ENCODE measurements at regions not wholly inside any gene's neighbourhood (a gene's known extent, or its start where the extent isn't known, plus 50 kb on each side); places are given as distances from the start of the nearest gene placed in this dataset.

DNA sequence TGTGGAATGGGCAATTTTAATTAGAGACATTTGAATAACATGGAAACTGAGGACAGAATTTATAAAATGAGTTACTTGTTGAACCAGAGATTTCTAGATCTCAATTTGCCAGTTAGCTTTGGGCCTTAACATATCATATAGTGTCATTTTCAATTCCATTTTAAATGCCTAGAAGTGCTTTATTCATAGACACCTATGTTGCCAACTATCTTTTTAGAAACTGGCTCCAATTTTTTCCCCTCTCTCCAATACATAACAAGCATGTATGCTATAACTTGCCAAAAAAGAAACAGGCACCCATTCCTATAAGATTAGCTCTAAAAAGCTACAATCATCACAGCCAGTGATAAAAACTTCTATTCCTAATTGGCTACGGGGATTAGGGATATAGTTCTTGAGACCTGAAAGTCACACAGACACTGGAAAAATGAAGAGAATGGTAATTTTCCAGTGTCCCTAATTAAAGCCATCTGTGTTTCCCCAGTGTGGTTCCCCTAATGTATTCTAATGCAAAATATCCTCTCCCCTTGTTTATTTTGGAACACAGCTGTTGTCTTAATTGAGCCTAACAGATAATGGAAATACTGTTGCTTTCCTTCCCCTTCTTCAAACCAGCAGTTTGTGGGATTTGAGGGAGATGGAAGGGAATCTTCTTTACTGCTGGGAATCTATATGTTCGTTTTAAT, 205.5 kb upstream of the FSHR start:
- no peak for DNase-seq
- intact Hi-C loops (cut with DNase I), result no loop called here
- no peaks in the 10 kb centered on the region for H3K9me3 ChIP-seq
- TF ChIP-seq, protein P1, sequence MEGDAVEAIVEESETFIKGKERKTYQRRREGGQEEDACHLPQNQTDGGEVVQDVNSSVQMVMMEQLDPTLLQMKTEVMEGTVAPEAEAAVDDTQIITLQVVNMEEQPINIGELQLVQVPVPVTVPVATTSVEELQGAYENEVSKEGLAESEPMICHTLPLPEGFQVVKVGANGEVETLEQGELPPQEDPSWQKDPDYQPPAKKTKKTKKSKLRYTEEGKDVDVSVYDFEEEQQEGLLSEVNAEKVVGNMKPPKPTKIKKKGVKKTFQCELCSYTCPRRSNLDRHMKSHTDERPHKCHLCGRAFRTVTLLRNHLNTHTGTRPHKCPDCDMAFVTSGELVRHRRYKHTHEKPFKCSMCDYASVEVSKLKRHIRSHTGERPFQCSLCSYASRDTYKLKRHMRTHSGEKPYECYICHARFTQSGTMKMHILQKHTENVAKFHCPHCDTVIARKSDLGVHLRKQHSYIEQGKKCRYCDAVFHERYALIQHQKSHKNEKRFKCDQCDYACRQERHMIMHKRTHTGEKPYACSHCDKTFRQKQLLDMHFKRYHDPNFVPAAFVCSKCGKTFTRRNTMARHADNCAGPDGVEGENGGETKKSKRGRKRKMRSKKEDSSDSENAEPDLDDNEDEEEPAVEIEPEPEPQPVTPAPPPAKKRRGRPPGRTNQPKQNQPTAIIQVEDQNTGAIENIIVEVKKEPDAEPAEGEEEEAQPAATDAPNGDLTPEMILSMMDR (IDR thresholded peaks at IDR 0.05), result no peak
- no peaks in the 10 kb centered on the region for H3K27me3 ChIP-seq
- no peaks in the 10 kb centered on the region for H3K36me3 ChIP-seq
- no peak for ATAC-seq
- no peak overlapping the region for H3K4me3 ChIP-seq
- no peak overlapping the region for H3K27ac ChIP-seq
- H3K4me1 ChIP-seq, result no peaks in the 10 kb centered on the region

DNA sequence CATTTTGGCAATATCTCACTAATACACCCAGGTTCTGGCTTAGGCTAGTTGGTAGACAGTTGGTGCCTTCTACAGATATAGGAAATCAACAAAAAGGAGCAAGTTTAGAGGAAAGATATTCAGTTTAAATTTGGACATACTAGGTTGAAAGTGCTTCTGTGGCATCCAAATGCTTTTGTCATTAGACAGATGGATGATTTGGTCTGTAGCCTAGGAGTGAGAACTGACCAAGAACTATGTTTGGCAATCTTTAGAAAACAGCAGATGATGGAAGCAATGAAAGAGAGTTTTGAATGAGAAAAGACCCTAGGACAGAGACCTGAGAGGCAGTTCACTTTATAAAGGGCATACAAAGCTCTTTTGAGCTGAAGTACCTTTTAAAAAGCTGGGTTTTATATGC, 201.3 kb upstream of the FSHR start:
- TF ChIP-seq, protein P1 (IDR thresholded peaks at IDR 0.05), result no peak
- Histone ChIP-seq H3K4me3 (no peak overlapping the region), H3K4me1 (no peaks in the 10 kb centered on the region), H3K27ac (no peak overlapping the region), H3K9me3 (no peaks in the 10 kb centered on the region), H3K36me3 (no peaks in the 10 kb centered on the region), H3K27me3 (no peaks in the 10 kb centered on the region)
- DNase-seq (no peak), ATAC-seq (no peak)
- intact Hi-C loops (cut with DNase I), result no loop called here

DNA sequence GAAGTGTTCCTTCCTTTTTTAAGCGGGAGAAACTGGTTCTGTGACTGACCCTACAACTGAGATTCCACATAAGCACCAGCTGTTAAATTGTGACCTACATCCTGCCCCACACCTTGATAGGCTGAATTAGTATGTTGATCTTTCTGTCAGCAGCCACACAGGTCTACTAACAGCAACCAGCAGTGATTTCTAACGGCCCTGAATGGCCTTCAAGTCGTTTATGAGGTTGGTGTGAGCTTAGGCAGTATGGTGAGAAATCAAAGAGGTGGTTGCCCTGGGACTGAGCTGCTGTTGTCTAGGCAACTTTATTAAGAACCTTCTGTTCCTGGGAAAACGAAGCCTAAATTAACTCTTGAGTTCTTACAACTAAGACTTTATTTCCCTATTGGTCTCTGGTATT, 197.2 kb upstream of the FSHR start:
- Histone ChIP-seq H3K4me3 (no peak overlapping the region), H3K27ac (no peak overlapping the region), H3K4me1 (no peaks in the 10 kb centered on the region), H3K9me3 (no peaks in the 10 kb centered on the region), H3K27me3 (no peaks in the 10 kb centered on the region), H3K36me3 (no peaks in the 10 kb centered on the region)
- TF ChIP-seq, protein P1 (IDR thresholded peaks at IDR 0.05), result no peak
- intact Hi-C loops (cut with DNase I), result no loop called here
- ATAC-seq, result no peak
- no peak for DNase-seq

DNA sequence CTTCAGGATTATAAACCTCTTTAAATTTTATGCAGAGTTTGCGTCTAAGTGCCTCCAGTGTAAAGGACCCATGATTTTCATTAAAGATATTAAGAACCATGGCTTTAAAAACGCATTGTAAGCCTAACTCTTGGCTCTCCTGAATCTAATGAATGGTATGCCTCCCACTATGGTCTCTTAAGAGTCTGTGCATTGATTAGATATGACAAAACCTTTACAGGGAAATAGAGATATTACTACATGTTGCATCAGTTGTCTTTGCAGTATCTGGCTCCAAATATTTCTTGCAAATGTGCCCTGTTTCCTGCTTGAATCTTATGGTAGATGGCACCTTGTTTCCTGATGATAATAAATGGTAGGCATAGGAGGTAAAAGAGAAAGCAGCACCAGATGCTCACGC, 189.3 kb upstream of the FSHR start:
- ATAC-seq, result no peak
- intact Hi-C loops (cut with DNase I), result no loop called here
- TF ChIP-seq, protein P1 (IDR thresholded peaks at IDR 0.05), result no peak
- H3K27me3 ChIP-seq, result no peaks in the 10 kb centered on the region
- H3K27ac ChIP-seq, result no peak overlapping the region
- DNase-seq, result no peak
- no peak overlapping the region for H3K4me3 ChIP-seq
- no peaks in the 10 kb centered on the region for H3K4me1 ChIP-seq
- no peaks in the 10 kb centered on the region for H3K36me3 ChIP-seq
- no peaks in the 10 kb centered on the region for H3K9me3 ChIP-seq

DNA sequence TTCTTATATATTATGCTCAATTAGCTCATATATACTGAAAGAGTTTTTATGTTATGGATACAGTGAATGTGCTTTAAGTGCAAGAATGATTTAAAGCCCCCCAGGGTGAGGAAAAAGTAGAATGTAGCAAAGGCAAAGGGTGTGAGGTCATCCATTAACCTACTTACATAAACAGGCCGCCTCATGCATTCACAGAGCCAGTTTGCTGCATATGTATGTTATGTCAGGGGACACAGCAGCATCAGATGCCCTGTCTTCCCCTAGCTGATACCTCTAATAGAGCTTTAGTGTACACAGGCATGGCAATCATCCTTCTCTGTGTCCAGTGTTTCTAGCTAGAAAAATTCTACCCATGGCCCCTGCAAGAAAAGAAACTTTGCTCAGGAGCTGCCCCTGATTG, 187.8 kb upstream of the FSHR start:
- Histone ChIP-seq H3K27me3 (no peaks in the 10 kb centered on the region), H3K4me3 (no peak overlapping the region), H3K4me1 (no peaks in the 10 kb centered on the region), H3K27ac (no peak overlapping the region), H3K9me3 (no peaks in the 10 kb centered on the region), H3K36me3 (no peaks in the 10 kb centered on the region)
- DNase-seq (no peak), ATAC-seq (no peak)
- TF ChIP-seq, protein P1 (IDR thresholded peaks at IDR 0.05), result no peak
- intact Hi-C loops (cut with DNase I), result no loop called here

DNA sequence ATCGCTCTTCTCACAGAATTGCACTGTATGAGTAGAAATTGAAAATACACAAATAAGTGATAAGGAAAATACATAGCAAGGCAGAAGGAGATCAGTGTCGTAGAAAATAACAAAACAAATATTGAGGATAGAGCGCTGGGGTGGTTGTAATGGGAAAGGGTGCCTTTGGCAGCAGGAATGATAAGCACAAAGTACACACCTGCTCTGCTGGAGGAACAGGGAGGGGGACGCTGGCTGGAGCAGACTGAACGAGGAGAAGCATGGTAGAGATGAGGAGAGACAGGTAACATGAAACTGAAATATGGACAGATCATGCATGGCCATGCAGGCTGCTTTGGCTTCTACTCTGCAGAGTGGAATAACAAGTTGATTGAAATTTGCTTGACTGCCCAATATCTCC, 181.2 kb upstream of the FSHR start:
- intact Hi-C loops (cut with DNase I), result no loop called here
- TF ChIP-seq, protein P1 (IDR thresholded peaks at IDR 0.05), result no peak
- no peaks in the 10 kb centered on the region for H3K9me3 ChIP-seq
- no peak for ATAC-seq
- no peak overlapping the region for H3K4me3 ChIP-seq
- H3K36me3 ChIP-seq, result no peaks in the 10 kb centered on the region
- DNase-seq, result no peak
- no peaks in the 10 kb centered on the region for H3K4me1 ChIP-seq
- no peak overlapping the region for H3K27ac ChIP-seq
- no peaks in the 10 kb centered on the region for H3K27me3 ChIP-seq

Measured in upper lobe of right lung (tissue), 1 donor.